HFFc6 (cell line): ENCODE measurements at regions not wholly inside any gene's neighbourhood (a gene's known extent, or its start where the extent isn't known, plus 50 kb on each side); places are given as distances from the start of the nearest gene placed in this dataset.

Source experiments
- DNase-seq: peaks from one replicate; pipeline ENCODE4 v3.0.0-alpha.2; 2018
- H3K27ac Mint-ChIP-seq: 2 replicates; pipeline ENCODE4 v1.8.0; 2020; ENCODE audit warnings: mild to moderate bottlenecking, mixed read lengths
- H3K27me3 Mint-ChIP-seq: 2 replicates; pipeline ENCODE4 v1.8.0; 2021; ENCODE audit warnings: mild to moderate bottlenecking, moderate library complexity, mixed read lengths; ENCODE audit not compliant: insufficient read depth
- H3K36me3 Mint-ChIP-seq: 2 replicates; pipeline ENCODE4 v1.8.0; 2021; ENCODE audit warnings: low read depth, mixed read lengths
- H3K4me1 Mint-ChIP-seq: 2 replicates; pipeline ENCODE4 v1.8.0; 2020; ENCODE audit warnings: low read depth, mixed read lengths
- H3K4me3 Mint-ChIP-seq: 2 replicates; pipeline ENCODE4 v1.8.0; 2020; ENCODE audit warnings: mild to moderate bottlenecking, moderate library complexity, mixed read lengths
- H3K9me3 Mint-ChIP-seq: 2 replicates; pipeline ENCODE4 v1.8.0; 2020; ENCODE audit warnings: mild to moderate bottlenecking, mixed read lengths
- TF ChIP-seq, protein P1 (sequence below): fragments of 200-600 bp; sonication (generic); IDR thresholded peaks from 2 replicates; pipeline ENCODE4 v1.5.0; 2021; ENCODE audit warnings: antibody characterized with exemption, mild to moderate bottlenecking

- no peak overlapping the region for H3K27ac Mint-ChIP-seq
- TF ChIP-seq, protein P1, sequence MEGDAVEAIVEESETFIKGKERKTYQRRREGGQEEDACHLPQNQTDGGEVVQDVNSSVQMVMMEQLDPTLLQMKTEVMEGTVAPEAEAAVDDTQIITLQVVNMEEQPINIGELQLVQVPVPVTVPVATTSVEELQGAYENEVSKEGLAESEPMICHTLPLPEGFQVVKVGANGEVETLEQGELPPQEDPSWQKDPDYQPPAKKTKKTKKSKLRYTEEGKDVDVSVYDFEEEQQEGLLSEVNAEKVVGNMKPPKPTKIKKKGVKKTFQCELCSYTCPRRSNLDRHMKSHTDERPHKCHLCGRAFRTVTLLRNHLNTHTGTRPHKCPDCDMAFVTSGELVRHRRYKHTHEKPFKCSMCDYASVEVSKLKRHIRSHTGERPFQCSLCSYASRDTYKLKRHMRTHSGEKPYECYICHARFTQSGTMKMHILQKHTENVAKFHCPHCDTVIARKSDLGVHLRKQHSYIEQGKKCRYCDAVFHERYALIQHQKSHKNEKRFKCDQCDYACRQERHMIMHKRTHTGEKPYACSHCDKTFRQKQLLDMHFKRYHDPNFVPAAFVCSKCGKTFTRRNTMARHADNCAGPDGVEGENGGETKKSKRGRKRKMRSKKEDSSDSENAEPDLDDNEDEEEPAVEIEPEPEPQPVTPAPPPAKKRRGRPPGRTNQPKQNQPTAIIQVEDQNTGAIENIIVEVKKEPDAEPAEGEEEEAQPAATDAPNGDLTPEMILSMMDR = no peak
- DNase-seq = no peak
- H3K27me3 Mint-ChIP-seq = peaks cover 7% of the 10 kb centered on the region
- H3K4me1 Mint-ChIP-seq = no peaks in the 10 kb centered on the region
- no peak overlapping the region for H3K4me3 Mint-ChIP-seq
- H3K9me3 Mint-ChIP-seq = no peaks in the 10 kb centered on the region
- no peaks in the 10 kb centered on the region for H3K36me3 Mint-ChIP-seq
Observed at GRCh38 chr13:31663880-31664585, 75.3 kb upstream of the RXFP2 start.

GRCh38 chr13:31670831-31671617 lies 68.3 kb upstream of the RXFP2 start:
- no peaks in the 10 kb centered on the region for H3K9me3 Mint-ChIP-seq
- TF ChIP-seq, protein P1 = no peak
- no peak overlapping the region for H3K4me3 Mint-ChIP-seq
- no peak overlapping the region for H3K27ac Mint-ChIP-seq
- H3K36me3 Mint-ChIP-seq = no peaks in the 10 kb centered on the region
- H3K4me1 Mint-ChIP-seq = no peaks in the 10 kb centered on the region
- no peak for DNase-seq
- peaks cover 9% of the 10 kb centered on the region for H3K27me3 Mint-ChIP-seq

GRCh38 chr13:31674051-31674450 lies 65.3 kb upstream of the RXFP2 start:
- TF ChIP-seq, protein P1 = no peak
- Mint-ChIP-seq H3K27me3 (peaks cover 9% of the 10 kb centered on the region), H3K4me1 (no peaks in the 10 kb centered on the region), H3K36me3 (no peaks in the 10 kb centered on the region), H3K4me3 (no peak overlapping the region), H3K9me3 (no peaks in the 10 kb centered on the region), H3K27ac (no peak overlapping the region)
- no peak for DNase-seq

- Mint-ChIP-seq H3K9me3 (no peaks in the 10 kb centered on the region), H3K4me1 (no peaks in the 10 kb centered on the region), H3K4me3 (no peak overlapping the region), H3K36me3 (no peaks in the 10 kb centered on the region), H3K27ac (no peak overlapping the region), H3K27me3 (peaks cover 9% of the 10 kb centered on the region)
- TF ChIP-seq, protein P1 = no peak
- no peak for DNase-seq
Observed at GRCh38 chr13:31675440-31675953, 63.8 kb upstream of the RXFP2 start.

- no peak for DNase-seq
- Mint-ChIP-seq H3K9me3 (peaks cover 5% of the 10 kb centered on the region), H3K4me1 (no peaks in the 10 kb centered on the region), H3K36me3 (no peaks in the 10 kb centered on the region), H3K4me3 (no peak overlapping the region), H3K27ac (no peak overlapping the region), H3K27me3 (no peaks in the 10 kb centered on the region; the same call in none of the 2 replicates)
- TF ChIP-seq, protein P1 = no peak
Observed at GRCh38 chr13:31681133-31681532, 58.2 kb upstream of the RXFP2 start.
